ENCODE measurements at regions not wholly inside any gene's neighbourhood (a gene's known extent, or its start where the extent isn't known, plus 50 kb on each side); places are given as distances from the start of the nearest gene placed in this dataset.

GRCh38 chr21:43361493-43362296, 65.2 kb downstream of the SIK1 start:
- H3K36me3 ChIP-seq: no peaks in the 10 kb centered on the region
- peaks cover 11 to 16% of the 10 kb centered on the region in 2 donors for H3K4me1 ChIP-seq
- H3K9me3 ChIP-seq: no peaks in the 10 kb centered on the region
- intact Hi-C loops (cut with DNase I; ENCODE audit: low total_unique reads) (loop anchor here (1.0 to 2.0 kb wide), 2 partner anchors 39 to 285 kb away; no protein-coding TSS in a partner anchor), in situ Hi-C loops (cut with MboI; ENCODE audit: low sequenced_read_pairs in 4 of 4) (no loop called here)
- peak overlapping the region; percentile 82 to 92 (median 86) for H3K27ac ChIP-seq
- H3K27me3 ChIP-seq: peaks cover 0 to 4% (median 0%) of the 10 kb centered on the region in 3 donors
- DNase-seq: peak; percentile 70 to 86
- H3K4me3 ChIP-seq: peak overlapping the region; percentile 26 to 51 (median 44)
- TF ChIP-seq POLR2A (IDR thresholded peaks at IDR 0.05) (peak; percentile 63 to 76), CTCF (IDR thresholded peaks at IDR 0.05 in 4 of 5, conservative IDR thresholded peaks at IDR 0.05 in 1 of 5) (no peak)
- peak; percentile 90 for ATAC-seq

- in situ Hi-C loops (cut with MboI; ENCODE audit: low sequenced_read_pairs in 4 of 4) (no loop called here), intact Hi-C loops (cut with DNase I; ENCODE audit: low total_unique reads) (loop anchor here (2.0 kb wide), 1 partner anchor 38 kb away; no protein-coding TSS in a partner anchor)
- Histone ChIP-seq H3K27ac (peak overlapping the region; percentile 82 to 92 (median 86)), H3K27me3 (peaks cover 0 to 4% (median 0%) of the 10 kb centered on the region in 3 donors), H3K9me3 (no peaks in the 10 kb centered on the region), H3K4me3 (peak overlapping the region; percentile 26 to 51 (median 44)), H3K4me1 (peaks cover 11 to 16% of the 10 kb centered on the region in 2 donors), H3K36me3 (no peaks in the 10 kb centered on the region)
- TF ChIP-seq CTCF (IDR thresholded peaks at IDR 0.05 in 4 of 5, conservative IDR thresholded peaks at IDR 0.05 in 1 of 5) (peak in 1 of 5 experiments; percentile 11), POLR2A (IDR thresholded peaks at IDR 0.05) (peak; percentile 60 to 64)
- DNase-seq: peak; percentile 47 to 85
- peak; percentile 63 to 78 for ATAC-seq
Observed at GRCh38 chr21:43361127-43361492, 65.8 kb downstream of the SIK1 start.

- Histone ChIP-seq H3K36me3 (no peaks in the 10 kb centered on the region), H3K4me1 (peaks cover 11 to 16% of the 10 kb centered on the region in 2 donors), H3K4me3 (peak overlapping the region in 1 of 4 donors; percentile 48), H3K27ac (peak overlapping the region; percentile 82 to 92 (median 86)), H3K27me3 (peaks cover 0 to 4% (median 0%) of the 10 kb centered on the region in 3 donors), H3K9me3 (no peaks in the 10 kb centered on the region)
- DNase-seq (no peak), ATAC-seq (no peak)
- intact Hi-C loops (cut with DNase I; ENCODE audit: low total_unique reads): loop anchor here (2.0 kb wide), 1 partner anchor 38 kb away; no protein-coding TSS in a partner anchor
- in situ Hi-C loops (cut with MboI; ENCODE audit: low sequenced_read_pairs in 4 of 4): no loop called here
- TF ChIP-seq POLR2A (IDR thresholded peaks at IDR 0.05): no peak
- TF ChIP-seq CTCF (IDR thresholded peaks at IDR 0.05 in 4 of 5, conservative IDR thresholded peaks at IDR 0.05 in 1 of 5): no peak
Observed at GRCh38 chr21:43360441-43361126, 66.3 kb downstream of the SIK1 start.

GRCh38 chr21:43358940-43359822, 67.8 kb downstream of the SIK1 start:
- no peaks in the 10 kb centered on the region for H3K9me3 ChIP-seq
- no peaks in the 10 kb centered on the region for H3K36me3 ChIP-seq
- no peak overlapping the region for H3K4me3 ChIP-seq
- intact Hi-C loops (cut with DNase I; ENCODE audit: low total_unique reads): no loop called here
- DNase-seq: no peak
- in situ Hi-C loops (cut with MboI; ENCODE audit: low sequenced_read_pairs in 4 of 4): no loop called here
- H3K4me1 ChIP-seq: peaks cover 11 to 16% of the 10 kb centered on the region in 2 donors
- no peak for TF ChIP-seq POLR2A (IDR thresholded peaks at IDR 0.05)
- TF ChIP-seq CTCF (IDR thresholded peaks at IDR 0.05 in 4 of 5, conservative IDR thresholded peaks at IDR 0.05 in 1 of 5): no peak
- no peak for ATAC-seq
- H3K27me3 ChIP-seq: peaks cover 0 to 4% (median 0%) of the 10 kb centered on the region in 3 donors
- H3K27ac ChIP-seq: no peak overlapping the region

Data from gastrocnemius medialis (tissue), 4 donors.